NCI-H1694 treated with DMSO at 0.1 percent for 48 hours (cell line): ENCODE measurements at regions not wholly inside any gene's neighbourhood (a gene's known extent, or its start where the extent isn't known, plus 50 kb on each side); places are given as distances from the start of the nearest gene placed in this dataset.
"Not testable (repeated sequence)": the region's sequence is repeated elsewhere in the genome, so short reads cannot be mapped to it uniquely, and the experiment has no call there.

ENCODE experiments used
- DNase-seq: peaks from one replicate; lab custom pipeline; 2025; lab: John Stamatoyannopoulos, UW

- no peak for DNase-seq
These were observed 1528.3 kb upstream of the AGA start for GRCh38 chr4:178970433-178971140.

- DNase-seq: no peak
These were observed 1534.6 kb upstream of the AGA start for GRCh38 chr4:178976861-178977260.

DNA sequence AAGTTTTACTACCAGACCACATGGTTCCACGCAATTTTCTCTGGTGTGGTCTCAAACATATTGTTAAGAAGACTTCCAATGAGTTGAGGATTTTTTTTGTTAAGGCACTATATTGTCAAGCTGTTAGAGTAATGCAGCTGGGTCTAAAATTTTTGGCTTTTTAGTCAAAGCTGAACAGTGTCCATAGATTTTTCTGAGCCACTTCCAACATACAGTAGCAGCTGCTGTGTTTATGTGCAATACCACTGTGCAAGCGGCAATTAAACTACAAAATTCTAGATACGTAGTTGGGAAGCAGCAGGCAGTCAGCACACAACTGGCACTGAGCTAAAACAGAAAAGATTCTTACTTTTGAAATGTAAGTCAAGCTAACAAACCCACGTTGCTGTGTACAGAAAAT is 1551.1 kb upstream of the AGA start:
- DNase-seq: no peak

DNA sequence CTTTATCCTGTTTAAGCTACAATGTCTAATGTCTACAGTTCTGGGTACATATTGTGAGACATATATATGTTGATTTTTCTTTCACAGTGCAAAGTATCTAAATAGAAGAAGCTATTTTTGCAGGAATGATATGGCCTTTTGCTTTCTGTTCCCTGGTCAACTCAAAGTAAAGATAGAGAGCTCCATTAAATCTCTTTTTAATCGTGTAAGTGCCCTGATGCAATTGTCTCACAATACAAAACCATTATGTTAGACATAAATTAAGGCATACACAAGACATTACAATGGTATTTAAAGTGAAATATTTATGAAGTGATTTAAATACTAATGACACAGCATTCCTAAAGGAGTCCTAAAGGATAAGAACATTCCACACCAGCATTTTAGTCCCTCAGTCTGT is 1559.7 kb upstream of the AGA start:
- DNase-seq: no peak

- no peak for DNase-seq
These were observed 1565.5 kb upstream of the AGA start for GRCh38 chr4:179007755-179008154.

DNA sequence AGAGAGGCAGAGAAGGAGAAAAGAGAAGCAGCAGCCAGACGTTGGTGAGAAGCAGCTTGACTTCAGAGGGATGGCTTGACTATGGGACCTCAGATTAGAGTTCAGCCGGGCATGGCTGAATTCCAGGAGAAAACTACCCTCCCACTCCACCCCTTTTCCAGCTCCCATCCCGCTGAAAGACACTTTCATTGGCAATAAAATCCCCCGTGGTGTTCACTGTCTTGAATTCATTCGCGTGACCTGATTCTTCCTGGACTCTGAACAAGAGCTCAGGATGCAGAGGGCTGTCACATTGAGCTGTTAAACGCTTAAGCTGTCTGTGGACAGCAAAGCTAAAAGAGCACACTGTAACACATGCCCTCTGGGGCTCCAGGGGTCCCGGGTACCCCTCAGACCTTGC is 1575.3 kb upstream of the AGA start:
- no peak for DNase-seq

DNA sequence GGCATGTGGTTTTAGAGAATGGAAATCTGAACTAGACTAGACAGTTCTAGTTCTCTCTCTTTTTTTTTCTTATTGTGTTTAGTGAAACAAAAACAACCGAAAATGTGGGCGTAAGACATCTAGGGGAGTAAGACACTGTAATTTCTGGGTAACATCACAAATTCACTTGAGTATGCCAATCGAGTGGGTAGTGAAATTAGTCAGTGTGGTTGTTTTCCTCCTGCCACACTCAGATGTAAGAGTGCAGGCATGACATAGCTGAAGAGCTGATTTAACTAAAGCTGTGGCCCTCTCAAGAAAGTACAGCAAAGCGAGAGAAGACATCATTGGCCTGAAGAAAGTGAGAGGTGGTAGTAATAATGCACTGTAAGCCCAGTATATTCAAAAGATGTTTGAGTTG is 1585.3 kb upstream of the AGA start:
- no peak for DNase-seq

- DNase-seq: no peak
These were observed 1586.1 kb upstream of the AGA start for GRCh38 chr4:179028321-179028720.

DNA sequence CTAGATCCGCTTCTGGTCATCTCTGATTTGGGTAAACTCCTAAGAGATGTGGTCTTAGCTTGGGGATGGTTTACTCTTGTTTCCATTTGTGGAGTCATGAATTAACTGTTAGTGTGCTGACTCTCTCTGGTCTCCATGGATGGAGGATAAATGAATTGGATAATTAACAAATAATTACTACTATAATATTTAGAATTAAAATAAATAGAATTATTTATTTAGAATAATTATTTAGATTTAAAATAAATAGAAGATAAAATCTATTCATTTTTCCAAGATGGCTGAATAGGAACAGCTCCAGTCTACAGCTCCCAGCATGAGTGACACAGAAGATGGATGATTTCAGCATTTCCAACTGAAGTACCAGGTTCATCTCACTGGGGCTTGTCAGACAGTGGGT is 1587.4 kb upstream of the AGA start:
- no peak for DNase-seq

DNA sequence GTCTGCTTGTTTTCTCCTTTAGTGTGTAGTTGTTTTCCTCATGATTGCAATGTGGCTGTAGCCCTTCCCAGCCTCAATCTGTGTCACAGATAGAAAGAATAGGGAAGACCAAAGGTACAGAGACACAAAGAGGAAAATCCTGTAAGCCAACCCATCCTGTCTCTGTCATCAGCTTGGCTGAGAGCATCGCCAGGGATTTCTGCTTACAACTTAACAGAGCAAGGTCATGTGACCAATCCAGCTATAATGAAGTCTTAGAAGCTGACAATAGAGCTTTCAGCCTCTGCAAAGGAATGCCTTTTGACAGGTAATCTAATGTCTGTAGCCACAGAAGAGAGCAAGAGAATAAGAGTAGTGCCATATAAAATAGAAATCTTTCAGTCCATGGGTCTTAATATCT is 1598.0 kb upstream of the AGA start:
- no peak for DNase-seq

DNA sequence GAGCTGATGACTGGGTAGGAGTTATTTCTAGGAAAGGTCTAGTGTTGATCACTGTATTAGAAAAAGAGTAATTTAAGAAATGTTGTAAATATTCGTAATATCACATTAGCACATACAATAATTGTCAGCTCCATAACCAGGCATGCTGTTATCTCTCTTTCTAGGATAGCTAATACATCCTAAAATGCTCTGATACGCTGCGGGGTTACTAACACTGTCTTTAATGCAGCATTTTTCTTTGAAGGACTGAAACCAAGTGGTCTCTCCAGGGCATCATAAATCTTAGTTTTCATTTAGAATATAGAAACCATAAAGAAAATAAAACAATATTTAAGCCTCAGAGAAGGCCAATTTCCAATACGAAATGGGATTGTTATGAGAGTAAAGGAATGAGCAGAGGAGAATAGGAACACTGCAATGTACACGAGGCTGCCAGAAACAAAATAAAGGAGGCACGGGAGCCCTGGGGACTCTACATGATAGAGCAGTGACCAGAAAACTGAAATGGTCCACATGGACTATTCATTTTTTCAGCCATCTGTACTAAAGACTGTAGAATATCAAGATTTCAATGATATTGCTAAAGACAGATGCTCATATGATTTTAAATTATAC is 1606.7 kb upstream of the AGA start:
- DNase-seq: no peak

GRCh38 chr4:179051206-179051605 is 1609.0 kb upstream of the AGA start:
- DNase-seq: no peak

GRCh38 chr4:179059396-179059795 is 1617.2 kb upstream of the AGA start:
- no peak for DNase-seq

DNA sequence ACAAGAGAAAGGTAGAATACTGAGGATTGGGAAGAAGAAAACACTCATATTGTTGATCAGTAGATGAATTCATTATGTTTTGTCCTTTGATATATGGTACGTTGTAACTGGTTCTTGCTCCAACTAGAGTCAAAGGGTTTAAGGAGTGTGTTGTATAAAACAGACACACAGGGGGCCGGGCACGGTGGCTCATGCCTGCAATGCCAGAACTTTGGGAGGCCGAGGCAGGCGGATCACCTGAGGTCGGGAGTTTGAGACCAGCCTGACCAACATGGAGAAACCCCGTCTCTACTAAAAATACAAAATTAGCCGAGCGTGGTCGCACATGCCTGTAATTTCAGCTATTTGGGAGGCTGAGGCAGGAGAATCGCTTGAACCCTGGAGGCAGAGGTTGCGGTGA is 1624.0 kb upstream of the AGA start:
- not testable (repeated sequence) for DNase-seq

DNA sequence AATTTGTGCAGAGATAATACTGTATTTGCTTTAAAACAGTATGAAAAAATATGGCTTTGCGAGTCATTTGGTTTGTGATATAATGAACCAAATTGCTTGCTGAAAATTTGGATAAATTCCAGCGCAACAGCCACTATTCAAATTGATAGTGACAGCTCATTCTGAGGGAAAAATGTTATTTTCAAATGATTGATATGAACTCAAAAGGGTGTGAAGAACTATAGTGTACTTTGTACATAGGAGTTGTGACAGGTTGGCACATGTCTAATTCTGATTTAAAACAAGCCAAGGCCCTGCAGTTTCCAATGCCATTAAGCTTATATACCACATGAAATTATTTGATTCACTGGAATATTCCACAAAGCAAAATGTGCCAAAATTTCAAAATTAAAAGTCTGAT is 1628.9 kb upstream of the AGA start:
- no peak for DNase-seq

DNA sequence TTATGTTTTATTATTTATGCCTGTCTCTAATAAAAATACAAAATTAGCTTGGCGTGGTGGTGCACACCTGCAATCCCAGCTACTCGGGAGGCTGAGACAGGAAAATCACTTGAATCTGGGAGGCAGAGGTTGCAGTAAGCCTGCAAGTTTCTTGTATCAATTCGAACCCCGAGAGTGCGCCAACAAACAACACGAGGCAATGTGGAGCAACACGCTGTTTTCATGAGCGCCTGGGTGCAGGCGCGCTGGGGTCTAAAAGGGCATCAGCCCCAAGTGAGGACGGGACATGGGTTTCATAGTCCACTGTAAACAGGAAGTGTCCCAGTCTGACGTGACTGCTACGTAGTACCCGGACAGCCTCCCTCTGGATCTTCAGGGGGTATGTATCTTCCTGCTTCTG is 1634.6 kb upstream of the AGA start:
- DNase-seq: no peak

DNA sequence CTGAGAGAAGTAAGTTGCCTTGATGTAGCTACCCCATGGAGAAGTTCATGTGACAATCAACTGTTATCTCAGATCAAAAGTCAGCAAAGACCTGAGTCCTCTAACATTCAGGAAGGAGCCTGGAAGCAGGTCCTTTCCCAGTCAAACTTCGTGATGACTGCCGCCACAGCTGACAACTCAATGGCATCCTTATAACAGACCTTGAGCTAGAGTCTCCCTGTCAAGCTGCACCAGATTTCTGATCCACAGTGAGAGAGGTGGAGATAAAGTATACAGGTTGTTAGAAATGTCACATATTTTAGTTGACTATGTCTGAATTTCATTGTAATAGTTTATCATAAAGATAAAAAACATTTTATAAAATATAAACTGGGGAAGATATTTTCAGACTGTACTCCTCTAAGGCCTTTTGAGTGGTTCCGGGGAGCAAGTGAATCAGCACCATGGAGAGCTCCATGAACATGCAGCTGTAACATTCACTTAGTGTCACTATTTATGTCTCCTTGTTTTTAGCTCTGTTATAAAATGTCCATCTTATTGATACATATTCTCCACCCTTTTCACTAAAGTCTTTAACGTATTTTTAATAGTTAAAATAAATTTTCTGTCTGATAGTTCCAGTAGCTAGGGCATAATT is 1653.5 kb upstream of the AGA start:
- no peak for DNase-seq

DNA sequence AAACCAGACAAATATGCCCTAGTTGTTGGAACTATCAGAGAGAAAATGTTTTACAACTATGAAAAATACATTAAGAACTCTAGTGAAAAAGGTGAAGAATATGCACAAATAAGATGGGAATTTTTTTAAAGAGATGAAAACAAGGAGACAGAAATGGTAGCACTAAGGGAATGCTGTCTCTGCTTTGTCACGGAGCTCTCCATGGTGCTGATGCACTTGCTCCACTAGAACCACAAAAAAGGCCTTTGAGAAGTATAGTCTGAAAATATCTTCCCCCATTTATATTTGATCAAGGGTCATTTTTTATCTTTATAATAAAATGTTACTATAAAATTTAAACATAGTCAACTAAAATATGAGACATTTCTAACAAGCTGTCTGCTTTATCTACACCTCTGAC is 1655.5 kb upstream of the AGA start:
- DNase-seq: no peak

DNA sequence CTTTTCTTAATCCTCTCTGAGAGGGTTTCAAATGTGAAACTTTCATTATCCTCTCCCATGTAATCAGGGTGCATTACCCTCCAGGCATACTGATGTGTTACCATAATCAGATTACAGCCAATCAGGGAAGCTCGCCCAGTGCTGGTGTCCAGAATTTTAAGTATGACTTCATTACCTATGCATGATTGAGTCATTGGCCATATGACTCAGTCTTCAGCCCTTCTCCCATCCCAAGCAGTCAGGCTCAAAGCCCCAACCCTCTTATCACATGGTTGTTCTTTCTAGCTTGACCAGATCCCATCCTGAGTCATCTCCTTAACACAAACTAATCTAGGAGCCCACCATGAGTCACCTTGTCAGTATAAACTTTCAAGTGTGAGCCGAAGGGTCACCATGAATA is 1668.1 kb upstream of the AGA start:
- DNase-seq: no peak

DNA sequence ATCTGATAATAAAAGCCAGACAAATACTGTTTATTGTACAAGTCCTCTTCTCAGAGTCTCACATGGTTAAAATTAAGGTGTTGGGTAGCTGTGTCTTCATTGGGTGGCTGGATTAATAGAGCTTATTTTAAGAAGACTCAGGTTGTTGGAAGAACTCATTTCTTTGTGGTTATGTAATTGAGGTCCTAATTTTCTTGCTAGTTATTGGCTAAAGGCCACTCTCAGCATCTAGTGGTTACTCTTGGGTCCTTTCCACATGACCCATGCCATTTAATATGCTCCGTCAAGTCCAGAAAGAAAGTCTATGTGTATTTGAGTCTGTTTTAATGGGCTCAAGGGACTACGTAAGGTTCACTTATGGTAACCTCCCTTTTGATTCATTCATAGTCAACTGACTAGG is 1668.6 kb upstream of the AGA start:
- no peak for DNase-seq

- no peak for DNase-seq
These were observed 1670.4 kb upstream of the AGA start for GRCh38 chr4:179112441-179113170.

DNA sequence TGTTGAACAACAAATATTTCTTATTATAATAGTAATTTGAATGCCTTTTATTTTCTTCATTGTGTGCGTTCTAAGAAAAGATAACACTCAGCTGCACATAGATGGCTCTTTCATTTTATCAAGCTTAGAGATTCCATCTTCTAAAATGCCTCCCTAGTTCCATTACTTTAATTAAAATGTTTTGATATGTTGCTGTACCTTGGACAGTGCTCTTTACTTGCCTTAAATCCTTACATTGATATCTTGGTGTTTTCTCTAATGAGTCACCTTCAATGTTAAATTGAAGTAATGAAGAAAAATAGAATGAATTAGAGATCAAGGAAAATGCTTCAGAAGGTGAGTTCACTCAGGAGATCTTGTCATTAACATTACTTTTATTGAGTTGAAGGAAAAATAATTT is 1672.4 kb upstream of the AGA start:
- no peak for DNase-seq

DNA sequence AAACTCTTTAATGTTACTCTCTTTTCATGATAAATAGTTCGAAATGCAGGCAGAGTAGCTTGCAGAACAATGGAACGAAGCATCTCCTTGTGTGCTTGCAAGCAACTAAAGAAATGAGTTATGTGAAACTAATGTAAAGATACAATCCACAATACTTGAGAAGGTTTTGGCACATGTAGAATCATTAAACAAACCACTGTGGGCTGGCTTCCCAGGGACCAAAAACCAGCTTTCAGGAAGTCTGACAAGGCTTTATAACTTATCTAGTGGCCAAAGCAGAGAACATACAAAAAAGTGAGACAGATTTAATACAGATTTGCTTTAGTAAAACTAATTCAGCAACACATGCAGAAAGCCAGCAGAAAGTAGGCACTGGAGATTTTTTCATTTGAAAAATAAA is 1673.8 kb upstream of the AGA start:
- no peak for DNase-seq
